ENCODE measurements at regions not wholly inside any gene's neighbourhood (a gene's known extent, or its start where the extent isn't known, plus 50 kb on each side); places are given as distances from the start of the nearest gene placed in this dataset.
"Not testable (repeated sequence)": the region's sequence is repeated elsewhere in the genome, so short reads cannot be mapped to it uniquely, and the experiment has no call there.

- DNase-seq (ENCODE audit: low read depth in 2 of 2) = no peak
Observed at GRCh38 chr6:141394125-141394536, 738.6 kb upstream of the GJE1 start.

- DNase-seq (ENCODE audit: low read depth in 2 of 2) = no peak
Observed at GRCh38 chr6:141393405-141394124, 739.2 kb upstream of the GJE1 start.

GRCh38 chr6:141391135-141391534 is 741.6 kb upstream of the GJE1 start:
- not testable (repeated sequence) for DNase-seq (ENCODE audit: low read depth in 2 of 2)

GRCh38 chr6:141388666-141389065 is 744.1 kb upstream of the GJE1 start:
- no peak for DNase-seq (ENCODE audit: low read depth in 2 of 2)

GRCh38 chr6:141370438-141370837 is 762.3 kb upstream of the GJE1 start:
- DNase-seq (ENCODE audit: low read depth in 2 of 2) = no peak

- not testable (repeated sequence) for DNase-seq (ENCODE audit: low read depth in 2 of 2)
Observed at GRCh38 chr6:141366796-141367195, 765.9 kb upstream of the GJE1 start.

- no peak for DNase-seq (ENCODE audit: low read depth in 2 of 2)
Observed at GRCh38 chr6:141364694-141365093, 768.0 kb upstream of the GJE1 start.

- no peak for DNase-seq (ENCODE audit: low read depth in 2 of 2)
Observed at GRCh38 chr6:141364232-141364631, 768.5 kb upstream of the GJE1 start.

- DNase-seq (ENCODE audit: low read depth in 2 of 2) = no peak
Observed at GRCh38 chr6:141361559-141361958, 771.2 kb upstream of the GJE1 start.

- DNase-seq (ENCODE audit: low read depth in 2 of 2) = peak in 1 of 2 donors; percentile 29
Observed at GRCh38 chr6:141359953-141360352, 772.8 kb upstream of the GJE1 start.

GRCh38 chr6:141354191-141354955 is 778.4 kb upstream of the GJE1 start:
- no peak for DNase-seq (ENCODE audit: low read depth in 2 of 2)

GRCh38 chr6:141351721-141352120 is 781.0 kb upstream of the GJE1 start:
- no peak for DNase-seq (ENCODE audit: low read depth in 2 of 2)

- DNase-seq (ENCODE audit: low read depth in 2 of 2) = no peak
Observed at GRCh38 chr6:141349710-141350109, 783.0 kb upstream of the GJE1 start.

GRCh38 chr6:141347906-141348492 is 784.7 kb upstream of the GJE1 start:
- no peak for DNase-seq (ENCODE audit: low read depth in 2 of 2)

GRCh38 chr6:141347086-141347485 is 785.6 kb upstream of the GJE1 start:
- DNase-seq (ENCODE audit: low read depth in 2 of 2) = no peak

- DNase-seq (ENCODE audit: low read depth in 2 of 2) = no peak
Observed at GRCh38 chr6:141346535-141346934, 786.2 kb upstream of the GJE1 start.

- DNase-seq (ENCODE audit: low read depth in 2 of 2) = no peak
Observed at GRCh38 chr6:141337191-141337590, 795.5 kb upstream of the GJE1 start.

GRCh38 chr6:141335477-141336273 is 797.0 kb upstream of the GJE1 start:
- DNase-seq (ENCODE audit: low read depth in 2 of 2) = no peak

GRCh38 chr6:141326925-141327324 is 805.8 kb upstream of the GJE1 start:
- DNase-seq (ENCODE audit: low read depth in 2 of 2) = peak in 1 of 2 donors; percentile 12

- peak; percentile 89 to 98 for DNase-seq (ENCODE audit: low read depth in 2 of 2)
Observed at GRCh38 chr6:141326426-141326825, 806.3 kb upstream of the GJE1 start.

- no peak for DNase-seq (ENCODE audit: low read depth in 2 of 2)
Observed at GRCh38 chr6:141321493-141322347, 811.0 kb upstream of the GJE1 start.

Measured in lung microvascular endothelial cell (primary cell).